Tibial nerve (tissue), 3 donors: ENCODE measurements at regions not wholly inside any gene's neighbourhood (a gene's known extent, or its start where the extent isn't known, plus 50 kb on each side); places are given as distances from the start of the nearest gene placed in this dataset.

ENCODE experiments used
- POLR2A ChIP-seq, 2 donors: fragments of 450-650 bp; IDR thresholded peaks; one replicate each; pipeline ENCODE4 v1.6.1; 2017; ENCODE audit warnings: antibody characterized with exemption in 2 of 2, mild to moderate bottlenecking in 2 of 2, moderate library complexity in 2 of 2
- TF ChIP-seq, protein P1 (sequence below), 5 experiments: fragments of 200-600 bp in 3 of 5; fragments of 450-650 bp in 2 of 5; sonication (generic) in 3 of 5; IDR thresholded peaks; one replicate each; pipeline ENCODE4 v1.5.1; 2016 to 2019; ENCODE audit warnings: antibody characterized with exemption in 5 of 5, mild to moderate bottlenecking in 3 of 5, moderate library complexity in 2 of 5

DNA sequence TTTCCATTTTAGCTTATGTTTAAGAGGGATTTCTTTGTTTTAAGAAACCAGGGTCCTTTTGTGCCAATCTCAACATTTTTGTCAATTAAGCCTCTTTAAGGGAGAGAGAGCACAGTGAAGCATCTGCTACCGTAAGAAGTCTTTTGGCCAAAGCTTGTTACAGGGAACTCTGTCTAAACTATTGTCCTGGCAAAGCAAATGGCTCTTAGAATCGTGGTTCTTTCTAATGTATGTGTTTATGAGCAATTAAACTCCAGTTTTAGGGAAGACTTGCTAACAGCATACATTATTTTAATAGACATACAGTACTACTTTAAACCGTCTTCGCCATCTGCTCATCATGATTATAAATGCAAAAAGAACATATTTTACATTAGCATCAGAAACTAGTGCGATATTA is 202.1 kb downstream of the CDCA7 start:
- TF ChIP-seq, protein P1, sequence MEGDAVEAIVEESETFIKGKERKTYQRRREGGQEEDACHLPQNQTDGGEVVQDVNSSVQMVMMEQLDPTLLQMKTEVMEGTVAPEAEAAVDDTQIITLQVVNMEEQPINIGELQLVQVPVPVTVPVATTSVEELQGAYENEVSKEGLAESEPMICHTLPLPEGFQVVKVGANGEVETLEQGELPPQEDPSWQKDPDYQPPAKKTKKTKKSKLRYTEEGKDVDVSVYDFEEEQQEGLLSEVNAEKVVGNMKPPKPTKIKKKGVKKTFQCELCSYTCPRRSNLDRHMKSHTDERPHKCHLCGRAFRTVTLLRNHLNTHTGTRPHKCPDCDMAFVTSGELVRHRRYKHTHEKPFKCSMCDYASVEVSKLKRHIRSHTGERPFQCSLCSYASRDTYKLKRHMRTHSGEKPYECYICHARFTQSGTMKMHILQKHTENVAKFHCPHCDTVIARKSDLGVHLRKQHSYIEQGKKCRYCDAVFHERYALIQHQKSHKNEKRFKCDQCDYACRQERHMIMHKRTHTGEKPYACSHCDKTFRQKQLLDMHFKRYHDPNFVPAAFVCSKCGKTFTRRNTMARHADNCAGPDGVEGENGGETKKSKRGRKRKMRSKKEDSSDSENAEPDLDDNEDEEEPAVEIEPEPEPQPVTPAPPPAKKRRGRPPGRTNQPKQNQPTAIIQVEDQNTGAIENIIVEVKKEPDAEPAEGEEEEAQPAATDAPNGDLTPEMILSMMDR (IDR thresholded peaks at IDR 0.05): no peak
- TF ChIP-seq POLR2A (IDR thresholded peaks at IDR 0.05): no peak
